ENCODE measurements at regions not wholly inside any gene's neighbourhood (a gene's known extent, or its start where the extent isn't known, plus 50 kb on each side); places are given as distances from the start of the nearest gene placed in this dataset.
"Not testable (repeated sequence)": the region's sequence is repeated elsewhere in the genome, so short reads cannot be mapped to it uniquely, and the experiment has no call there.

- no peak overlapping the region for H3K4me3 ChIP-seq
- no peak overlapping the region for H3K27ac ChIP-seq
- intact Hi-C loops (cut with DNase I) = no loop called here
- H3K9me3 ChIP-seq = no peaks in the 10 kb centered on the region
- no peak for DNase-seq (ENCODE audit: extremely low spot score in 2 of 2)
- H3K36me3 ChIP-seq = no peaks in the 10 kb centered on the region
- H3K27me3 ChIP-seq = no peaks in the 10 kb centered on the region
- no peaks in the 10 kb centered on the region for H3K4me1 ChIP-seq
- TF ChIP-seq, protein P1, sequence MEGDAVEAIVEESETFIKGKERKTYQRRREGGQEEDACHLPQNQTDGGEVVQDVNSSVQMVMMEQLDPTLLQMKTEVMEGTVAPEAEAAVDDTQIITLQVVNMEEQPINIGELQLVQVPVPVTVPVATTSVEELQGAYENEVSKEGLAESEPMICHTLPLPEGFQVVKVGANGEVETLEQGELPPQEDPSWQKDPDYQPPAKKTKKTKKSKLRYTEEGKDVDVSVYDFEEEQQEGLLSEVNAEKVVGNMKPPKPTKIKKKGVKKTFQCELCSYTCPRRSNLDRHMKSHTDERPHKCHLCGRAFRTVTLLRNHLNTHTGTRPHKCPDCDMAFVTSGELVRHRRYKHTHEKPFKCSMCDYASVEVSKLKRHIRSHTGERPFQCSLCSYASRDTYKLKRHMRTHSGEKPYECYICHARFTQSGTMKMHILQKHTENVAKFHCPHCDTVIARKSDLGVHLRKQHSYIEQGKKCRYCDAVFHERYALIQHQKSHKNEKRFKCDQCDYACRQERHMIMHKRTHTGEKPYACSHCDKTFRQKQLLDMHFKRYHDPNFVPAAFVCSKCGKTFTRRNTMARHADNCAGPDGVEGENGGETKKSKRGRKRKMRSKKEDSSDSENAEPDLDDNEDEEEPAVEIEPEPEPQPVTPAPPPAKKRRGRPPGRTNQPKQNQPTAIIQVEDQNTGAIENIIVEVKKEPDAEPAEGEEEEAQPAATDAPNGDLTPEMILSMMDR (IDR thresholded peaks at IDR 0.05) = no peak
- TF ChIP-seq POLR2A (IDR thresholded peaks at IDR 0.05) = no peak
- TF ChIP-seq POLR2AphosphoS5 (IDR thresholded peaks at IDR 0.05; ENCODE audit: insufficient read depth in 1 of 2, low read depth in 1 of 2) = no peak
Measured at GRCh38 chr7:9719721-9720120, 1254.0 kb upstream of the PHF14 start.

- H3K27ac ChIP-seq; H3K9me3 ChIP-seq; H3K4me1 ChIP-seq; DNase-seq (ENCODE audit: extremely low spot score in 2 of 2); H3K27me3 ChIP-seq; H3K4me3 ChIP-seq; H3K36me3 ChIP-seq; intact Hi-C loops (cut with DNase I): not testable (repeated sequence)
Measured at GRCh38 chr7:9725940-9726663, 1247.6 kb upstream of the PHF14 start.

- intact Hi-C loops (cut with DNase I); H3K4me1 ChIP-seq: not testable (repeated sequence)
Measured at GRCh38 chr7:9726811-9727210, 1246.9 kb upstream of the PHF14 start.

GRCh38 chr7:9727467-9727869 is 1246.2 kb upstream of the PHF14 start:
- intact Hi-C loops (cut with DNase I); H3K36me3 ChIP-seq; DNase-seq (ENCODE audit: extremely low spot score in 2 of 2); H3K27me3 ChIP-seq; H3K27ac ChIP-seq; H3K4me1 ChIP-seq; H3K4me3 ChIP-seq; H3K9me3 ChIP-seq: not testable (repeated sequence)

More at GRCh38 chr7:9726811-9727210, 1246.9 kb upstream of the PHF14 start:
- H3K27me3 ChIP-seq; DNase-seq (ENCODE audit: extremely low spot score in 2 of 2); H3K36me3 ChIP-seq; H3K4me3 ChIP-seq; H3K27ac ChIP-seq; H3K9me3 ChIP-seq: not testable (repeated sequence)

DNA sequence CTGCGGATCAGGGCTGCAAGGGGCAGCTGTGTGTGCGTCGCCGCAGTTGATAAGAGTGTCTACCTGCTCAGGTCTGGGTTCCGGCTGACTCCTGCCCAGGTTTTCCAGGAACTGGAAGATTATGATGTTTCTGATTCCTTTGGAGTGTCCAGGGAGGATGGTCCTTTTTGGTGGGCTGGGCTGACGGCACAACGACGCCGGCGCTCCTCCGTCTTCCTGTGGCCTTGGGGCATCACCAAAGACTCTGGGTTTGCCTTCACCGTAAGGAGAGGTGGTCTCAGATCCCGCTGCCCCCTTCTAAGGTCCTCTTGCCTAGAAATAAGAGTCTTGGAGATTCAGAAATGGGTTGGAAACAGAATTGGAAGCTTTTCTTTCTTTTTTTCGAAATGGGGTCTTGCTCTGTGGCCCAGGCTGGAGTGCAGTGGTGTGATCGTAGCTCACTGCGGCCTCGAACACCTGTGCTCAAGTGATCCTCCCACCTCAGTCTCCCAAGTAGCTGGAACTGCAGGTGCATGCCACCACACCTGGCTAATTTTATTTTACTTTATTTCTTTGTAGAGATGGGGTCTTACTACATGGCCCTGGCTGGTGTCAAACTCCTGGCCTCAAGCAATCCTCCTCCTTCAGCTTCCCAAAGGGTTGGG is 1245.5 kb upstream of the PHF14 start:
- H3K27me3 ChIP-seq; H3K36me3 ChIP-seq; DNase-seq (ENCODE audit: extremely low spot score in 2 of 2); H3K4me1 ChIP-seq; H3K9me3 ChIP-seq; H3K4me3 ChIP-seq; H3K27ac ChIP-seq; intact Hi-C loops (cut with DNase I): not testable (repeated sequence)

GRCh38 chr7:9752033-9752432 is 1221.6 kb upstream of the PHF14 start:
- intact Hi-C loops (cut with DNase I) = no loop called here
- Histone ChIP-seq H3K36me3 (no peaks in the 10 kb centered on the region), H3K27me3 (no peaks in the 10 kb centered on the region), H3K4me3 (no peak overlapping the region), H3K9me3 (no peaks in the 10 kb centered on the region), H3K27ac (no peak overlapping the region), H3K4me1 (no peaks in the 10 kb centered on the region)
- TF ChIP-seq POLR2AphosphoS5 (IDR thresholded peaks at IDR 0.05; ENCODE audit: insufficient read depth in 1 of 2, low read depth in 1 of 2) = no peak
- no peak for DNase-seq (ENCODE audit: extremely low spot score in 2 of 2)

DNA sequence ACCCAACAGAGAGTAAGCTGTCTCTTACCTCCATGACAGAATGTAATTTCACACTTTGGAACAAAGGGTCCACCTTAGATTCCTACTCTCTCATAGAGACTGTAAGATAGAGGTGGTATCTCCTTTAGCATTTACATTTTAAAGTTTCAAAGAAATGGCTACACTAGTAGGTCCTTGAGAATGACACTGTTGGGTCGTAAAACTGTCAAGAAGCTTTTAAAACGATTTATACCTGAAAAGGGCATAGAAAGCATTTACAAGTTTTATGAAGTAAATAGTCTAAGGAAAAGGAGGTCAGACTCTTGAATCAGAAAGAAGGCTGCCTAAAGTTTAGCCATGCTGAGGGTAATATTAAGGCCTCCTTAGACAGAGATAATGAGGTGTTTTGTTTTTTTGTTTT is 1212.4 kb upstream of the PHF14 start:
- intact Hi-C loops (cut with DNase I) = no loop called here
- no peak overlapping the region for H3K27ac ChIP-seq
- DNase-seq (ENCODE audit: extremely low spot score in 2 of 2) = no peak

More for the DNA sequence above, 1212.4 kb upstream of the PHF14 start:
- Histone ChIP-seq H3K4me3 (no peak overlapping the region), H3K27me3 (no peaks in the 10 kb centered on the region), H3K4me1 (no peaks in the 10 kb centered on the region), H3K36me3 (no peaks in the 10 kb centered on the region), H3K9me3 (no peaks in the 10 kb centered on the region)
- TF ChIP-seq POLR2AphosphoS5 (IDR thresholded peaks at IDR 0.05; ENCODE audit: insufficient read depth in 1 of 2, low read depth in 1 of 2) (no peak), POLR2A (IDR thresholded peaks at IDR 0.05) (no peak)
- TF ChIP-seq, protein P1 (IDR thresholded peaks at IDR 0.05) = no peak
